ENCODE measurements at regions not wholly inside any gene's neighbourhood (a gene's known extent, or its start where the extent isn't known, plus 50 kb on each side); places are given as distances from the start of the nearest gene placed in this dataset.

- TF ChIP-seq POLR2A (IDR thresholded peaks at IDR 0.05), result no peak
- no peak for TF ChIP-seq CTCF (IDR thresholded peaks at IDR 0.05)
Observed at GRCh38 chr10:3699916-3700315, 85.1 kb downstream of the KLF6 start.

Measured in right lobe of liver (tissue), 4 donors.